HepG2 (cell line): ENCODE measurements at regions not wholly inside any gene's neighbourhood (a gene's known extent, or its start where the extent isn't known, plus 50 kb on each side); places are given as distances from the start of the nearest gene placed in this dataset.

ENCODE experiments used
- ATAC-seq: fragments of 200-7000 bp; cut with Tn5 transposase; 3 replicates; pipeline ENCODE4 v1.9.1; 2020; ENCODE audit warnings: mild to moderate bottlenecking, moderate library complexity
- BruUV-seq: library from RNA; stranded (reverse); fragments of 400-500 nt; replicated peaks from 2 replicates; lab custom pipeline; 2021; lab: Mats Ljungman, UMichigan
- CTCF ChIA-PET: fragments of 300-600 bp; formaldehyde crosslinking; extraction: SDS; loops from one replicate; lab custom pipeline; 2021; ENCODE audit warnings: low total read pairs, inconsistent platforms, low intra/inter-chr PET ratio; lab: Yijun Ruan, JAX
- POLR2A ChIA-PET: fragments of 350-600 bp; sonication (Branson Sonifier 250); formaldehyde crosslinking; loops from one replicate; lab custom pipeline; 2020; ENCODE audit warnings: antibody characterized with exemption, inconsistent platforms; lab: Yijun Ruan, JAX
- DNase-seq: peaks from one replicate; pipeline ENCODE4 v3.0.0-alpha.2; 2015; ENCODE audit warnings: low spot score
- FAIRE-seq: peaks from 3 replicates; lab custom pipeline; 2011; peaks lifted over from hg19 to GRCh38; lab: Jason Lieb, UNC
- H2AFZ ChIP-seq: one replicate; pipeline ENCODE4 v1.6.1; 2011; ENCODE audit warnings: low read length, inconsistent platforms
- H3K27ac ChIP-seq: fragments of 300-600 bp; 3 replicates; pipeline ENCODE4 v1.8.0; 2011; ENCODE audit warnings: mixed run types, mild to moderate bottlenecking, mixed read lengths, low read length, inconsistent platforms; ENCODE audit not compliant: insufficient read depth; ENCODE audit errors: extremely low read length
- H3K27me3 ChIP-seq, 2 experiments: fragments of 200-600 bp in 1 of 2; 2 replicates in 1 of 2; 3 replicates in 1 of 2; pipeline versions ENCODE4 v1.6.0 to v1.8.0; 2011; ENCODE audit warnings: low read length in 2 of 2, mild to moderate bottlenecking in 2 of 2, moderate library complexity in 2 of 2, inconsistent platforms in 1 of 2; ENCODE audit not compliant: insufficient read depth in 2 of 2, control insufficient read depth in 1 of 2
- H3K36me3 ChIP-seq, 2 experiments: fragments of 200-600 bp in 1 of 2; replicated peaks in 1 of 2; 2 replicates in 1 of 2; 3 replicates in 1 of 2; pipeline versions ENCODE4 v1.5.1 to v1.8.0; 2011; ENCODE audit warnings: low read length in 2 of 2, inconsistent platforms in 1 of 2; ENCODE audit not compliant: insufficient read depth in 2 of 2, control insufficient read depth in 1 of 2
- H3K4me1 ChIP-seq: 2 replicates; pipeline ENCODE4 v1.5.1; 2012; ENCODE audit warnings: low read length, inconsistent platforms; ENCODE audit not compliant: insufficient read depth
- H3K4me2 ChIP-seq: 2 replicates; pipeline ENCODE4 v1.6.0; 2011; ENCODE audit warnings: low read depth, low read length, inconsistent platforms
- H3K4me3 ChIP-seq, 3 experiments: fragments of 200-600 bp in 1 of 3; sonication (generic), shearing (Covaris generic) in 1 of 3; replicated peaks in 1 of 3; 2 replicates each; pipeline ENCODE4 v1.5.1; 2011 to 2016; ENCODE audit warnings: low read length in 3 of 3, inconsistent platforms in 2 of 3, low read depth in 2 of 3, mild to moderate bottlenecking in 2 of 3, control low read depth in 1 of 3, mixed read lengths in 1 of 3; ENCODE audit not compliant: insufficient read depth in 1 of 3
- H3K79me2 ChIP-seq: one replicate; pipeline ENCODE4 v1.6.1; 2011; ENCODE audit warnings: low read length, inconsistent platforms; ENCODE audit not compliant: insufficient read depth
- H3K9ac ChIP-seq: 2 replicates; pipeline ENCODE4 v1.6.0; 2011; ENCODE audit warnings: mild to moderate bottlenecking, low read depth, low read length, inconsistent platforms; ENCODE audit not compliant: insufficient read depth
- H3K9me3 ChIP-seq: 2 replicates; pipeline ENCODE4 v1.5.1; 2012; ENCODE audit warnings: mild to moderate bottlenecking, low read length
- H4K20me1 ChIP-seq: 2 replicates; pipeline ENCODE4 v1.6.0; 2011; ENCODE audit warnings: inconsistent platforms, mild to moderate bottlenecking, low read length, moderate library complexity; ENCODE audit not compliant: insufficient read depth
- ELF3 ChIP-seq: IDR thresholded peaks from 2 replicates; pipeline ENCODE4 v1.6.1; 2016; ENCODE audit warnings: missing genetic modification reagents, missing compliant biosample characterization
- ETV5 ChIP-seq: IDR thresholded peaks from 2 replicates; pipeline ENCODE4 v1.6.1; 2018; ENCODE audit warnings: missing biosample characterization, missing genetic modification reagents, inconsistent platforms, borderline replicate concordance
- GATAD1 ChIP-seq: IDR thresholded peaks from 2 replicates; pipeline ENCODE4 v1.6.1; 2016; ENCODE audit warnings: missing genetic modification reagents, missing compliant biosample characterization
- GFI1 ChIP-seq: sonication (generic); formaldehyde crosslinking; IDR thresholded peaks from 2 replicates; pipeline ENCODE4 v1.5.0; 2020; ENCODE audit warnings: missing genetic modification reagents, mild to moderate bottlenecking, borderline replicate concordance
- HDAC6 ChIP-seq: fragments of 200-600 bp; sonication (generic); IDR thresholded peaks from 2 replicates; pipeline ENCODE4 v1.7.0; 2017; ENCODE audit warnings: mild to moderate bottlenecking, antibody characterized with exemption, low read length, low read depth
- HMG20B ChIP-seq: conservative IDR thresholded peaks from 2 replicates; pipeline ENCODE4 v1.6.1; 2016; ENCODE audit warnings: missing genetic modification reagents, missing compliant biosample characterization
- HMGA1 ChIP-seq: sonication (generic); formaldehyde crosslinking; conservative IDR thresholded peaks from 2 replicates; pipeline ENCODE4 v1.4.0; 2020; ENCODE audit warnings: missing genetic modification reagents
- NRL ChIP-seq: sonication (generic); formaldehyde crosslinking; IDR thresholded peaks from 2 replicates; pipeline ENCODE4 v1.5.0; 2020; ENCODE audit warnings: missing genetic modification reagents, mild to moderate bottlenecking, moderate library complexity, borderline replicate concordance
- PBX3 ChIP-seq: sonication (generic); formaldehyde crosslinking; IDR thresholded peaks from 2 replicates; pipeline ENCODE4 v1.8.1; 2023; ENCODE audit warnings: missing genetic modification reagents, inconsistent platforms, borderline replicate concordance
- PITX1 ChIP-seq: sonication (generic); formaldehyde crosslinking; IDR thresholded peaks from 2 replicates; pipeline ENCODE4 v1.5.1; 2020; ENCODE audit warnings: mild to moderate bottlenecking, missing genetic modification reagents
- PPARG ChIP-seq: conservative IDR thresholded peaks from 2 replicates; pipeline ENCODE4 v1.6.1; 2016; ENCODE audit warnings: missing biosample characterization, missing genetic modification reagents
- RXRA ChIP-seq: sonication (generic); formaldehyde crosslinking; IDR thresholded peaks from 2 replicates; pipeline ENCODE4 v1.5.1; 2020; ENCODE audit warnings: missing genetic modification reagents
- SPEN ChIP-seq: sonication (generic); formaldehyde crosslinking; IDR thresholded peaks from 2 replicates; pipeline ENCODE4 v1.5.1; 2020; ENCODE audit warnings: low read depth, mild to moderate bottlenecking, missing genetic modification reagents
- SRF ChIP-seq: IDR thresholded peaks from 2 replicates; pipeline ENCODE4 v1.6.1; 2011; ENCODE audit warnings: mild to moderate bottlenecking, low read depth, low read length, moderate library complexity
- ZNF224 ChIP-seq: sonication (generic); formaldehyde crosslinking; IDR thresholded peaks from 2 replicates; pipeline ENCODE4 v1.5.0; 2020; ENCODE audit warnings: mild to moderate bottlenecking, missing genetic modification reagents
- ZNF280B ChIP-seq: sonication (generic); formaldehyde crosslinking; IDR thresholded peaks from 2 replicates; pipeline ENCODE4 v1.5.0; 2020; ENCODE audit warnings: missing genetic modification reagents, mild to moderate bottlenecking, borderline replicate concordance
- ZNF703 ChIP-seq: sonication (generic); formaldehyde crosslinking; IDR thresholded peaks from 2 replicates; pipeline ENCODE4 v1.5.1; 2020; ENCODE audit warnings: missing genetic modification reagents, mild to moderate bottlenecking, moderate library complexity, borderline replicate concordance
- ZNF879 ChIP-seq: sonication (generic); formaldehyde crosslinking; IDR thresholded peaks from 2 replicates; pipeline ENCODE4 v1.8.1; 2023; ENCODE audit warnings: missing genetic modification reagents
- WGBS: methylation state at CpG from one replicate; pipeline ENCODE4 v1.1.6; 2017; ENCODE audit warnings: low lambda C conversion rate; 5-methylcytosine and 5-hydroxymethylcytosine counted together
- in situ Hi-C: cut with HindIII; loops from 2 replicates; pipeline ENCODE4 v1.10.0; 2017; ENCODE audit warnings: low pct_unique_long_range_greater_than_20kb; ENCODE audit not compliant: extremely low pct_ligation_motif_present
- intact Hi-C: fragments of 100-400 bp; cut with micrococcal nuclease; formaldehyde crosslinking; loops from one replicate; pipeline ENCODE4 v1.10.0; 2022; ENCODE audit not compliant: unreplicated experiment

DNA sequence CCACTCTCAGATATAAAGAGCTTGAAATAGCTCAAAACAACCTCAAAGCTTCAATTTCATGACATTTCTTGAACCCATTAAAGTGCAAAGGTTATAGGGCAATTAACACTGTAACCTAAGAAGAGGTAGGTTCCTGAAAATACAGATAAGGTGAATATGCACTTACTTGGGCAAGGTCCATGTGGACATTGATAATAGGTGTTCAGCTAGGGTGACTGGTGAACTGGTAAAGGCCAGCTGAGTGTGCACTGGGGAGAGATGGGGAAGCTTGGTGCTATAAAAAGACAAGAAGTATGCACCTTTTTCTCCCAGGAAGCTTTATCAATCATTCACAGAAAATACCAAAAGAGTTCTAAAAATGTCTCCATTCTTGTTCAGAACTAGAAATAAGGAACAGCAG, 418.6 kb downstream of the SLC16A7 start (continued):
- TF ChIP-seq GFI1 (CRISPR knock-in tag) = no peak
- no peak for TF ChIP-seq HMGA1 (CRISPR knock-in tag)
- no peak for TF ChIP-seq ETV5 (CRISPR knock-in tag)

DNA sequence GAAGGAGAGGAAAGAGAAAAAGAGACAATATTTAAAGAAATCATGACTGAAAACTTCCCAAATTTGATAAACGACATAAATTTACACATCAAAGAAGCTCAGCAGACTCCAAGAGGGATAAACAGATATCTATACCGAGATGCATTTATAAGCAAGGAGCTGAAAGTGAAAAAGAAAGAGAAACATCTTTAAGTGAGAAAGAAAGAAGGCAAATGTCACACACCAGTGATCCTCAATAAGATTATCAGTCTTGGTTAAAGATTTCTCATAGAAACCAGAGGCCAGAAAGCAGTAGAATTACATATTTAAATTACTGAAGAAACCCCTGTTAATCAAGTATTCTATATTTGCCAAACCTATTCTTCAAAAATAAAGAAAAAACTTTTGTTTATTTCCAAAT, 424.2 kb downstream of the SLC16A7 start:
- 0% methylated on average over 2 of the region's 2 CpGs for WGBS

More for the DNA sequence above, 424.2 kb downstream of the SLC16A7 start:
- H3K4me3 ChIP-seq = no peak overlapping the region
- no peaks in the 10 kb centered on the region for H3K79me2 ChIP-seq
- intact Hi-C loops (no loop called here), in situ Hi-C loops (no loop called here)
- peaks cover 44% of the 10 kb centered on the region for H3K9me3 ChIP-seq
- ChIA-PET POLR2A (no interaction called here), CTCF (no interaction called here)
- no peak overlapping the region for H3K4me2 ChIP-seq
- no peak overlapping the region for H3K9ac ChIP-seq
- H3K27me3 ChIP-seq = no peaks in the 10 kb centered on the region
- FAIRE-seq (no peak), ATAC-seq (no peak), DNase-seq (no peak)
- no peaks in the 10 kb centered on the region for H3K36me3 ChIP-seq
- no peak overlapping the region for H2AFZ ChIP-seq
- H4K20me1 ChIP-seq = no peaks in the 10 kb centered on the region
- no TSS peak for BruUV-seq
- TF ChIP-seq PITX1 (CRISPR knock-in tag) (no peak), SPEN (no peak), ZNF703 (no peak), ZNF879 (CRISPR knock-in tag) (no peak), RXRA (CRISPR knock-in tag) (no peak), HDAC6 (no peak), GATAD1 (CRISPR knock-in tag) (no peak), SRF (no peak), ELF3 (CRISPR knock-in tag) (no peak), PBX3 (no peak), PPARG (no peak), NRL (CRISPR knock-in tag) (no peak), HMG20B (CRISPR knock-in tag) (no peak), ZNF280B (CRISPR knock-in tag) (no peak), ZNF224 (no peak)
- H3K27ac ChIP-seq = no peak overlapping the region
- H3K4me1 ChIP-seq = no peaks in the 10 kb centered on the region
